GM12892 (cell line): ENCODE measurements at regions not wholly inside any gene's neighbourhood (a gene's known extent, or its start where the extent isn't known, plus 50 kb on each side); places are given as distances from the start of the nearest gene placed in this dataset.

ENCODE experiments used
- POLR2A ChIP-seq: IDR thresholded peaks from 2 replicates; pipeline ENCODE4 v1.6.1; 2011; ENCODE audit warnings: low read depth, low read length, control low read depth
- TAF1 ChIP-seq: IDR thresholded peaks from 2 replicates; pipeline ENCODE4 v1.6.1; 2011; ENCODE audit warnings: low read depth, mild to moderate bottlenecking, control low read depth, low read length, borderline replicate concordance

DNA sequence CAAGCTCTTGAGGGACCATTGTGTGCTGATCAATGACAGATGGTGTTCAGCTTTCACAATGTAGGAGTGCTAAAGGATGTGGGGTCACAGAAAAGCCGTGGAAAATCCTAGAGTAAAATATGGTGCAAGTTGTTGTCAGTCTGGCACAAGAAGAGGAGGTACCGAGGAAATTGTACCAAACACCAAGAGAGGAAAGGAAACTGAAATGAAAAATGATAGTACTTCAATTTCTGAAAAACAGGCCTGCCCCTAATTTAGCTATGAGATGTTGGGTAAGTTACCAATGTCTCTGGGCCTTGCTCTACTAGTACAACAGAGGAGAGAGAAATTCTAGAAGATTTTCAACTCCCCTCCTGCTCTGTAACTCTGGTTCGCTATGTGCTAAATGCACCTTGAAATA lies 78.8 kb upstream of the PELI1 start:
- TF ChIP-seq POLR2A (no peak), TAF1 (no peak)
